Glutamatergic neuron (in vitro differentiated cells): ENCODE measurements at regions not wholly inside any gene's neighbourhood (a gene's known extent, or its start where the extent isn't known, plus 50 kb on each side); places are given as distances from the start of the nearest gene placed in this dataset.

Source experiments
- DNase-seq: peaks from one replicate; pipeline ENCODE4 v3.0.0; 2022
- H3K27ac Mint-ChIP-seq: one replicate; pipeline ENCODE4 v1.8.0; 2020; ENCODE audit warnings: mild to moderate bottlenecking, mixed read lengths, inconsistent platforms; ENCODE audit not compliant: unreplicated experiment
- H3K27me3 Mint-ChIP-seq: one replicate; pipeline ENCODE4 v1.8.0; 2020; ENCODE audit warnings: mild to moderate bottlenecking, moderate library complexity, mixed read lengths, inconsistent platforms; ENCODE audit not compliant: unreplicated experiment
- H3K36me3 Mint-ChIP-seq: one replicate; pipeline ENCODE4 v1.8.0; 2020; ENCODE audit warnings: mild to moderate bottlenecking, mixed read lengths, inconsistent platforms; ENCODE audit not compliant: unreplicated experiment
- H3K4me1 Mint-ChIP-seq: one replicate; pipeline ENCODE4 v1.8.0; 2020; ENCODE audit warnings: mild to moderate bottlenecking, low read depth, mixed read lengths, inconsistent platforms; ENCODE audit not compliant: unreplicated experiment
- H3K4me3 Mint-ChIP-seq: one replicate; pipeline ENCODE4 v1.8.0; 2020; ENCODE audit warnings: mild to moderate bottlenecking, mixed read lengths, inconsistent platforms; ENCODE audit not compliant: unreplicated experiment
- H3K9me3 Mint-ChIP-seq: one replicate; pipeline ENCODE4 v1.8.0; 2020; ENCODE audit warnings: mild to moderate bottlenecking, moderate library complexity, mixed read lengths, inconsistent platforms; ENCODE audit not compliant: unreplicated experiment
- CTCF ChIP-seq: fragments of 200-600 bp; sonication (generic); IDR thresholded peaks from one replicate; pipeline ENCODE4 v1.5.0; 2021; ENCODE audit not compliant: partially characterized antibody, unreplicated experiment

GRCh38 chr9:118008246-118008645, 304.0 kb downstream of the TLR4 start:
- Mint-ChIP-seq H3K4me1 (peaks cover 29% of the 10 kb centered on the region), H3K36me3 (no peaks in the 10 kb centered on the region), H3K27me3 (no peaks in the 10 kb centered on the region), H3K9me3 (peaks cover 4% of the 10 kb centered on the region), H3K4me3 (no peak overlapping the region), H3K27ac (peak overlapping the region; percentile 68)
- TF ChIP-seq CTCF = no peak
- DNase-seq = no peak

GRCh38 chr9:118009614-118010013, 305.4 kb downstream of the TLR4 start:
- Mint-ChIP-seq H3K9me3 (peaks cover 6% of the 10 kb centered on the region), H3K4me3 (peak overlapping the region; percentile 19), H3K4me1 (peaks cover 29% of the 10 kb centered on the region), H3K36me3 (no peaks in the 10 kb centered on the region), H3K27ac (peak overlapping the region; percentile 49), H3K27me3 (no peaks in the 10 kb centered on the region)
- no peak for DNase-seq
- TF ChIP-seq CTCF = no peak

- peaks cover 2% of the 10 kb centered on the region for H3K9me3 Mint-ChIP-seq
- peaks cover 18% of the 10 kb centered on the region for H3K4me1 Mint-ChIP-seq
- no peak overlapping the region for H3K27ac Mint-ChIP-seq
- no peak for DNase-seq
- peaks cover 3% of the 10 kb centered on the region for H3K27me3 Mint-ChIP-seq
- H3K4me3 Mint-ChIP-seq = no peak overlapping the region
- peaks cover 15% of the 10 kb centered on the region for H3K36me3 Mint-ChIP-seq
- no peak for TF ChIP-seq CTCF
Observed at GRCh38 chr9:118017607-118018122, 313.5 kb downstream of the TLR4 start.

GRCh38 chr9:118023644-118024043, 319.4 kb downstream of the TLR4 start:
- peaks cover 19% of the 10 kb centered on the region for H3K4me1 Mint-ChIP-seq
- peaks cover 9% of the 10 kb centered on the region for H3K27me3 Mint-ChIP-seq
- H3K27ac Mint-ChIP-seq = no peak overlapping the region
- no peaks in the 10 kb centered on the region for H3K36me3 Mint-ChIP-seq
- H3K4me3 Mint-ChIP-seq = no peak overlapping the region
- DNase-seq = no peak
- TF ChIP-seq CTCF = no peak
- peaks cover 2% of the 10 kb centered on the region for H3K9me3 Mint-ChIP-seq

GRCh38 chr9:118028225-118028624, 324.0 kb downstream of the TLR4 start:
- peaks cover 2% of the 10 kb centered on the region for H3K9me3 Mint-ChIP-seq
- no peak overlapping the region for H3K4me3 Mint-ChIP-seq
- H3K4me1 Mint-ChIP-seq = peaks cover 9% of the 10 kb centered on the region
- peak overlapping the region; percentile 76 for H3K27ac Mint-ChIP-seq
- H3K27me3 Mint-ChIP-seq = peaks cover 6% of the 10 kb centered on the region
- DNase-seq = no peak
- TF ChIP-seq CTCF = no peak
- H3K36me3 Mint-ChIP-seq = no peaks in the 10 kb centered on the region
